ENCODE measurements at regions not wholly inside any gene's neighbourhood (a gene's known extent, or its start where the extent isn't known, plus 50 kb on each side); places are given as distances from the start of the nearest gene placed in this dataset.
A peak's percentile ranks its signal among the peaks of the same experiment; 100 is the strongest.

DNA sequence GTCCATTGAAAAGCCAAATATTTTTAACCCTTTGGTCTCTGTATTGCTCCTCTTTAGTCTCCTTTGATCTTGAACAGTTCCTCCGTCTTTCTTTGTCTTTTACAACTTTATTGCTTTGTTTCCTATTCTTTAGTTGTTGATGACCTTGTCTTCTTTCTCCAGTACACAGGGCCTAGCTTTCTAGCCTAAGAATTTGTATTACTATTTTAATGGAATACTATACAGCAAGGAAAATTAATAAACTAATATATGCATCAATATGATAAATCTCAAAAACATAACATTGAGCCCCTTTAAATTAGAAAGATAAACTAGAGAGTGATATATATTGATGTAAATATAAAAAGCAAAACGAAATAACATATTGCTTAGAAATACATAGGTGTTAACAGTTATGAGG lies 88.7 kb downstream of the NR1D2 start:
- no peak for ATAC-seq (replicated peaks)
- Mint-ChIP-seq H3K27ac (no peak overlapping the region), H3K9me3 (peaks cover 0 to 2% of the 10 kb centered on the region in 2 donors), H3K36me3 (no peaks in the 10 kb centered on the region), H3K27me3 (peaks cover 0 to 18% of the 10 kb centered on the region in 2 donors), H3K4me1 (no peaks in the 10 kb centered on the region), H3K4me3 (no peak overlapping the region)
- no peak for DNase-seq

DNA sequence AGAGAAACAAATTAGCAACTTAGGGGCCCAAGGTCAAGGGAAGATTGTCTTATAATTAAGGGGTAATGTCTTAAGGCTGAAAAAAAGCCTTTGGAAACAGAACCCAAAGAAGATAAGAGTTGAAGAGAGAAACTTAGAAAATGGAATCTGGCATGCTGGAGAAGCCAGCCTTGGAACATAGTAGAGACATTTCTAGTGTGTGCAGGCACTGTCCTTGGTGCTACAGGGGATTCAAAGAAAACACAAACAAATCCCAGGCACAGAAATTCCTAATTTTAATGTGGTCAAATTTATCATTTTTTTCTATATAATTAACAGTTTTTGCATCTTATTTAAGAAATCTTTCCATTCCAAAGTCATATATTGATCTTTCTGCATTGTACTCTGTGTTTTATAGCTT lies 89.4 kb downstream of the NR1D2 start:
- ATAC-seq (replicated peaks) (no peak), DNase-seq (no peak)
- peaks cover 0 to 2% of the 10 kb centered on the region in 2 donors for H3K9me3 Mint-ChIP-seq
- H3K27me3 Mint-ChIP-seq = peaks cover 0 to 18% of the 10 kb centered on the region in 2 donors
- H3K36me3 Mint-ChIP-seq = no peaks in the 10 kb centered on the region
- H3K4me3 Mint-ChIP-seq = no peak overlapping the region
- H3K27ac Mint-ChIP-seq = no peak overlapping the region
- H3K4me1 Mint-ChIP-seq = no peaks in the 10 kb centered on the region

GRCh38 chr3:24037971-24038370 lies 92.9 kb downstream of the NR1D2 start:
- H3K36me3 Mint-ChIP-seq = no peaks in the 10 kb centered on the region
- no peak overlapping the region for H3K27ac Mint-ChIP-seq
- H3K27me3 Mint-ChIP-seq = peaks cover 0 to 5% of the 10 kb centered on the region in 2 donors
- peaks cover 0 to 2% of the 10 kb centered on the region in 2 donors for H3K9me3 Mint-ChIP-seq
- H3K4me3 Mint-ChIP-seq = no peak overlapping the region
- DNase-seq = no peak
- H3K4me1 Mint-ChIP-seq = no peaks in the 10 kb centered on the region
- no peak for ATAC-seq (replicated peaks)

DNA sequence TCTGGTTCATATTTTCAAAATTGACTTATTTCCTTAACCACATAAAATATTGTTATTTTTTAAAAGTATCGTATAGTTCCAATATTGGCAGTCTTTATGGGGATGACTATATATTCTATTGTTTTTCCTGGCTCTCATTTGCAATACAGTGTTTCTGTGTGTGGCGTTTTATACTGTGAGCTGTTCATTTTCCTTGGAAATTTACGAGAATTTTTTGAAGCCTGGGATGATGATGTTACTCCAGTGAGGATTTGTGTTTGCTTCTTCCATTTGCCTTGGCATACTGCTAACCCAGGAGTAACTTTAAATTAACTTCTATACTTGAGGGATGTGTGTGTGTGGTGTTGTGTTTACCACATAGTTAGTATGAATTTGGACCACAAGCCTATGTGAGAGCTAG lies 95.2 kb downstream of the NR1D2 start:
- Mint-ChIP-seq H3K36me3 (no peaks in the 10 kb centered on the region), H3K4me3 (no peak overlapping the region), H3K27ac (no peak overlapping the region), H3K4me1 (no peaks in the 10 kb centered on the region), H3K27me3 (peaks cover 0 to 5% of the 10 kb centered on the region in 2 donors), H3K9me3 (no peaks in the 10 kb centered on the region)
- no peak for ATAC-seq (replicated peaks)
- no peak for DNase-seq

- no peaks in the 10 kb centered on the region for H3K36me3 Mint-ChIP-seq
- no peak for DNase-seq
- H3K27me3 Mint-ChIP-seq = peaks cover 0 to 5% of the 10 kb centered on the region in 2 donors
- H3K9me3 Mint-ChIP-seq = no peaks in the 10 kb centered on the region
- peaks cover 3 to 7% of the 10 kb centered on the region in 2 donors for H3K4me1 Mint-ChIP-seq
- no peak overlapping the region for H3K4me3 Mint-ChIP-seq
- ATAC-seq (replicated peaks) = no peak
- no peak overlapping the region for H3K27ac Mint-ChIP-seq
Measured at GRCh38 chr3:24042174-24043059, 97.3 kb downstream of the NR1D2 start.

DNA sequence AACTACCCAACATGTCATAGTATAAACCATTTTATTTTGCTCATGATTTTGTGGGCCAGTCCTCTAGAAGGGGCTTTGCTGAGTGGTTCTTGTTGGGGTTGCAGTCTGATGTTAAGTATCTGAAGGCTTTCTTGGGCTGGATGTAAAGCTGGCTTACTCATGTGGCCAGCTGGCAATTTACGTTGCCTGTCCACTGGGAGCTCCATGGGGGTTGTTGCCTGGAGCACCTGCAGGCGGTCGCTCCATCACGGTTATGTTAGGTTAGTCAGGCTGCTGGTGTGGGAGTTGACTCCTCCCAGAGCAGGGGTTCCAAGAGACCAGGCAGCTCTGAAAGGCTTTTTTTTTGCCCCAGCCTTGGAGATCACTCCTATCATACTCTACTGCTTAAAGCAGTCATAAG lies 98.1 kb downstream of the NR1D2 start:
- ATAC-seq (replicated peaks) (no peak), DNase-seq (no peak)
- Mint-ChIP-seq H3K36me3 (no peaks in the 10 kb centered on the region), H3K9me3 (no peaks in the 10 kb centered on the region), H3K4me3 (no peak overlapping the region), H3K27me3 (peaks cover 0 to 5% of the 10 kb centered on the region in 2 donors), H3K4me1 (peaks cover 9 to 15% of the 10 kb centered on the region in 2 donors), H3K27ac (no peak overlapping the region)

DNA sequence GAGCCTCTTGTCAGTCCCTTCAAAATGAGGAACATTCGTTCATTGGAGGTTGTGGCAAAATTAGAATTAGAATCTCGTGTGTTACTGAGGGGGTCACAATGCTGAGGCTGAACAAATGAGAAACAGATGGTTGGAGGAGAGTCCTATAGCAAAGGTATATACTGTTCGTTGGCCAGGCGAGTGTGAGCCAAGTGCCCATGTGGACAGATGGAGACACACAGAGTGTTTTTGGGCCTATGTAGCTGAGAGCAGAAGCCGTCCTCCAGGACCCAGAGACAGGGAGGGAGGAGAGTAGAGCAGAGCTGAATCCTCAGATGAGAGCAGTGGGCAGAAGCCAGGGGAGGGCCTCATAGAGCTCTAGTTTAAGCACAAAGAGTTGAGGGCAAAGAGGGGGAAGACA lies 98.9 kb downstream of the NR1D2 start:
- H3K27ac Mint-ChIP-seq = no peak overlapping the region

DNA sequence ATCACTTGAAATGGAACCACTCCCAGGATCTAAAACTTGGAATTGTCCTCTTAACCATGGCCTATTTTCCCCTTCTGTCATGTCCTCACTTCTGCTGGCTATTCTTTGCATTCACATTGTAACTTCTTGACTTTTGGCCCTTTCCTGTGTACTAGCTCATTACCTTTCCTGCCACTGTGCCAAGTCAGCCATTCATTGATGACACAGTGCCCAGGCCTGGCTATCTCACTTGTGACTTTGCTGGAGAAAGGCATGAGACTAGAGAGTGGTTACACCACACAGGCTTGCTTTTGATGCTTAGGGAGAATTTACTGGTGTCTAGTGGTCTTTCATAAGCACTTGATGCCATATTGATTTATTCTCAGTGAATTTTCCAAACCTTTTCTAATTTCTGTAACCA lies 101.1 kb downstream of the NR1D2 start:
- no peak for ATAC-seq (replicated peaks)

More for the DNA sequence above, 98.9 kb downstream of the NR1D2 start:
- no peaks in the 10 kb centered on the region for H3K9me3 Mint-ChIP-seq
- no peaks in the 10 kb centered on the region for H3K36me3 Mint-ChIP-seq
- peaks cover 9 to 15% of the 10 kb centered on the region in 2 donors for H3K4me1 Mint-ChIP-seq
- no peak for DNase-seq
- ATAC-seq (replicated peaks) = no peak
- H3K27me3 Mint-ChIP-seq = peaks cover 0 to 5% of the 10 kb centered on the region in 2 donors
- no peak overlapping the region for H3K4me3 Mint-ChIP-seq

GRCh38 chr3:24047513-24047912 lies 102.4 kb downstream of the NR1D2 start:
- peak; percentile 26 to 29 for ATAC-seq (replicated peaks)
- no peak overlapping the region for H3K4me3 Mint-ChIP-seq
- DNase-seq = no peak
- H3K4me1 Mint-ChIP-seq = peaks cover 9 to 15% of the 10 kb centered on the region in 2 donors
- no peak overlapping the region for H3K27ac Mint-ChIP-seq
- H3K27me3 Mint-ChIP-seq = peaks cover 0 to 10% of the 10 kb centered on the region in 2 donors
- H3K9me3 Mint-ChIP-seq = no peaks in the 10 kb centered on the region
- H3K36me3 Mint-ChIP-seq = no peaks in the 10 kb centered on the region

More for the DNA sequence above, 101.1 kb downstream of the NR1D2 start:
- no peak overlapping the region for H3K4me3 Mint-ChIP-seq
- peaks cover 0 to 10% of the 10 kb centered on the region in 2 donors for H3K27me3 Mint-ChIP-seq
- no peak overlapping the region for H3K27ac Mint-ChIP-seq
- peaks cover 9 to 15% of the 10 kb centered on the region in 2 donors for H3K4me1 Mint-ChIP-seq
- H3K36me3 Mint-ChIP-seq = no peaks in the 10 kb centered on the region
- no peak for DNase-seq
- no peaks in the 10 kb centered on the region for H3K9me3 Mint-ChIP-seq

DNA sequence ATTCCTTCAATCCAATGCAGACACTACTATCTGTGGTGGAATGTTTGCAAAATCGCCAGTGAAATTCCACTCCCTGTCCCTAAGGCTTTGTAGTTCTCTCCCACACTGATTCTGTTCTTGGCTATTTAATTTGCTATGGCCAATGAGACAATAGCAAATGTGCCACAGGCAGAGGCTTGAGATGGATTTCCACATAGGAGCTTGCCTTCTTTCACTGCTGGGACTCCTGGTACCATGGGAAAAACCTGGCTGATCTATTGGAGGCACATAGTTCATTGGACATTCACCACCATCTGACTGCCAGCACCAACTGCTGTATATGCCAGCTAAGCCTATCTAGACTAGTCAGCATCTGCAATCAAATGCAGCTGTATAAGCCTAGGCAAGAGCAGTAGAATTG lies 103.8 kb downstream of the NR1D2 start:
- DNase-seq (no peak), ATAC-seq (replicated peaks) (no peak)
- H3K27ac Mint-ChIP-seq = no peak overlapping the region
- H3K27me3 Mint-ChIP-seq = peaks cover 0 to 8% of the 10 kb centered on the region in 2 donors
- no peaks in the 10 kb centered on the region for H3K9me3 Mint-ChIP-seq
- H3K36me3 Mint-ChIP-seq = no peaks in the 10 kb centered on the region
- peaks cover 9 to 15% of the 10 kb centered on the region in 2 donors for H3K4me1 Mint-ChIP-seq
- no peak overlapping the region for H3K4me3 Mint-ChIP-seq

GRCh38 chr3:24052446-24052845 lies 107.4 kb downstream of the NR1D2 start:
- Mint-ChIP-seq H3K9me3 (no peaks in the 10 kb centered on the region), H3K27ac (no peak overlapping the region), H3K27me3 (peaks cover 0 to 16% of the 10 kb centered on the region in 2 donors), H3K4me1 (peaks cover 6 to 8% of the 10 kb centered on the region in 2 donors), H3K4me3 (no peak overlapping the region), H3K36me3 (no peaks in the 10 kb centered on the region)
- ATAC-seq (replicated peaks) (no peak), DNase-seq (no peak)

DNA sequence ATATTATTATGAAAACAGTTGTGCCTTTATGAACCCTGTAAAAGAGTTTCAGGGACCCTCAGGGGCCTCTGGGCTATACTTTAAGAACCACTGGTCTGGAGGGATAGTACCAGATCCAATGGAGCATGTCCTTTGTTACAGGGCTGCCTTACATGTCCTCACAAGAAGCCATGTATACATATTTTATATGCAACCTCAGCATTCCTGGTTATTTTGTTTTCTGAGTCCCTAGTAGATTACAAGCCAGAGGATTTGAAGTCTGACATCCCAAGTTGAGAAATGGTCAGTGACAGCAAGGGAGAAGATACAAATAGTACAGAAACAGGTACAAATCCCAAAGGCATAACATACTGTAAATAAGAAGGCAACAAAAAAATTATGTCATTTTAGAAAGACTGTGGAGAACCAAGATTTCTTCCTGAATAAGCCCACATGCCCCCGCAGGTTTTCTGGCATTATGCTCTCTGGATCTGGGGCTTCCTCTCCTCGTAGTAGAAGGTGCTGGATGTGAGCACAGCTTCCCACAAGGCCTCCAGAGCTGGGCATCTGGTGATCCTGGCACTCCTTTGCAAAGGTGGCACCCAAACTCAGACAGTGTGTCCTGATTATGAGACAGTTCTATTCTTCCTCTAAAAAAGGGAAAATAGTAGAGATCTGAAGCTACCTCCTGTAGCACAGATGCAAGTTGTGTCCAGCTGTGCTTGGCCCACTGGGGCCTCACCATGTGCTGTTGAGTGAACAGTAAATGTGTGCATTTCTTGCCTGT lies 114.0 kb downstream of the NR1D2 start:
- ATAC-seq (replicated peaks) = no peak
- H3K36me3 Mint-ChIP-seq = no peaks in the 10 kb centered on the region
- no peak overlapping the region for H3K4me3 Mint-ChIP-seq
- H3K4me1 Mint-ChIP-seq = peaks cover 0 to 2% of the 10 kb centered on the region in 2 donors
- peaks cover 9 to 16% of the 10 kb centered on the region in 2 donors for H3K27me3 Mint-ChIP-seq
- DNase-seq = no peak
- H3K27ac Mint-ChIP-seq = no peak overlapping the region
- no peaks in the 10 kb centered on the region for H3K9me3 Mint-ChIP-seq

DNA sequence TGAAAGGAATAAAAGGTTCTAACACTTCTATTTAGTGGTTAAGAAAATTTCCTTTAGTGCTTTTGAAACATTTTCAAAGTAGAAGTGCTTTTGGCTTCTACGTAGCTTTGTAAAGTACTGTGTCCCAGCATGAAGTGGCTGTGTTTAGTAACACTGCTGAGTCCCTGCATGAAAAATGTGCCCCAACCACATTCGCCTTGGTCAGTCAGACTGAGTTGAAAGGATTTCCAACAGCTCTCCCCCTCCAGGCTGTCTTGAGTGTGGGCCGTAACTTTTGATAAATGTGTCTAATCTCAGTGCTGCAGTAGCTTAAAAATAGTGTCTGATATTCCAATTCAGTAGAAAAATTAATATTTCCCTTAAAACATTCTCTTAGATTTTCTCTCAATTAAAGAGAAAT lies 115.0 kb downstream of the NR1D2 start:
- DNase-seq = no peak
- ATAC-seq (replicated peaks) = no peak
- Mint-ChIP-seq H3K4me1 (peaks cover 0 to 2% of the 10 kb centered on the region in 2 donors), H3K9me3 (no peaks in the 10 kb centered on the region), H3K4me3 (no peak overlapping the region), H3K27me3 (peaks cover 9 to 16% of the 10 kb centered on the region in 2 donors), H3K27ac (no peak overlapping the region), H3K36me3 (no peaks in the 10 kb centered on the region)

DNA sequence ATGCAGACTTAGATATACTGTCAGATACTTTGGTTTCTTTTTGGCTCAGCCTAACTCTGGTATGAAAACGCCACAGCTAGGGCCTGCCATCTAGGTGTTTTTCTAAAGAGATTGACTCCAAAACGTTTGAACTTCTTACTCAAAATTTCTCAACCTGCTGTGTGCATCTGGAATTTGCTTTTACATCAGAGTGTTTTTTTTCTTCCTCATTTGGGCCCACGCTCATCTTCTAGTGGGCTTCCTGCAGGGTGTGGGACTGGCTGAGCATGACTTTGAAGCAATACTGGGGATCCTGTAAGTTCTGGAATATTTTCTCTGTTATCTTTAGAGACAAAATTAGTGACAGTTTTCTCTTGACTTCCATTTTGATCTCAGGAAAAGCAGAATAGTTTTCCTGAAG lies 117.8 kb downstream of the NR1D2 start:
- Mint-ChIP-seq H3K4me1 (peaks cover 0 to 2% of the 10 kb centered on the region in 2 donors), H3K27me3 (peaks cover 4 to 8% of the 10 kb centered on the region in 2 donors), H3K36me3 (no peaks in the 10 kb centered on the region), H3K9me3 (no peaks in the 10 kb centered on the region), H3K27ac (no peak overlapping the region), H3K4me3 (no peak overlapping the region)
- no peak for DNase-seq
- ATAC-seq (replicated peaks) = no peak

Data from stimulated activated naive B cell treated with anti-CD40 and anti-IgM and Interleukin-4, amounts not matched to agents 10 μg/mL and 1 μg/mL and 100 μg/mL, for 72 hours (primary cell).